ENCODE measurements at regions not wholly inside any gene's neighbourhood (a gene's known extent, or its start where the extent isn't known, plus 50 kb on each side); places are given as distances from the start of the nearest gene placed in this dataset.

DNA sequence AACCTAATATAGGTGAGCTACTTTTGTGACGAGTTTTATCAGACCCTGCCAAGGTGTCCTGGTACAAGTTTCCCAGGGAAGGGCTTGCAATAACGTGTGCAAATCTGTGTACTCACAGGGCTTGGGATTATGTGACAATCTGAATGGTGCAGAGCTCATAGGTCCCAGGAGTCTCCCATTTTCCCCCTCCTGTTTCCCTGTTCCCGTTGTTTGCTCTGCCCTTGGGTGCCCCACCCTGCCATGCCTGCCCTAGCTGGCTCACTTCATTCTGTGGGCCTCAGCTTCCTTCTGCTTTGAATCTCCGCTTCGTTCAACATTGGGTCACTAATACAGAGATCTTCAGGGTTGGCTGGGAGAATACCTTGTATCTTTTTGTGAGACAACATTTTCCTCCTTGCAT lies 90.3 kb upstream of the HPF1 start:
- H2BK12ac ChIP-seq (ENCODE audit: low read depth, low read length): no peak overlapping the region
- POLR2A ChIA-PET (ENCODE audit: partially characterized antibody): no interaction called here
- H2AK5ac ChIP-seq (ENCODE audit: low read depth, low read length): no peak overlapping the region
- no peaks in the 10 kb centered on the region for H3K79me1 ChIP-seq (ENCODE audit: low read depth, low read length)
- no peak overlapping the region for H4K8ac ChIP-seq (ENCODE audit: extremely low read depth, insufficient read depth, low read length)
- H3K14ac ChIP-seq (ENCODE audit: insufficient read length): no peak overlapping the region
- H3K4me2 ChIP-seq (ENCODE audit: insufficient read depth in 1 of 2, low read depth in 2 of 2, low read length in 2 of 2): no peak overlapping the region
- H3K27ac ChIP-seq (ENCODE audit: low read depth, low read length): no peak overlapping the region
- H3K27me3 ChIP-seq (replicated peaks in 1 of 4; ENCODE audit: control insufficient read depth in 3 of 4, extremely low read depth in 1 of 4, insufficient read depth in 3 of 4, low read length in 3 of 4): no peaks in the 10 kb centered on the region
- WGBS, 2 experiments (ENCODE audit: extremely low coverage in 1 of 2, insufficient coverage in 1 of 2, insufficient read length in 1 of 2, insufficient replicate concordance in 2 of 2, low coverage in 1 of 2, low lambda C conversion rate in 2 of 2, missing lambda C conversion rate in 1 of 2): 60% methylated on average over 5 of the region's 5 CpGs; no CpG with 5 or more reads in 1 of the 2 experiments
- H2BK15ac ChIP-seq (ENCODE audit: low read length): no peak overlapping the region
- H3K4ac ChIP-seq (replicated peaks; ENCODE audit: insufficient read length, low read depth, low read length): no peak overlapping the region
- no peak overlapping the region for H2BK20ac ChIP-seq (ENCODE audit: low read length)
- H3K23ac ChIP-seq (ENCODE audit: insufficient read length): no peak overlapping the region
- no peak overlapping the region for H3K18ac ChIP-seq (ENCODE audit: extremely low read depth, low read length)
- no peak overlapping the region for H2AFZ ChIP-seq (ENCODE audit: low read length)
- no peak overlapping the region for H3K9ac ChIP-seq (replicated peaks in 1 of 4; ENCODE audit: extremely low read depth in 1 of 4, low read depth in 3 of 4, low read length in 3 of 4)
- H2BK120ac ChIP-seq (replicated peaks; ENCODE audit: low read depth, low read length): no peak overlapping the region
- H3K4me3 ChIP-seq (ENCODE audit: extremely low read depth in 1 of 4, insufficient read depth in 2 of 4, low read depth in 3 of 4, low read length in 4 of 4): no peak overlapping the region
- no peak overlapping the region for H4K91ac ChIP-seq (replicated peaks; ENCODE audit: insufficient read length, low read length)
- no peaks in the 10 kb centered on the region for H3K79me2 ChIP-seq (ENCODE audit: control insufficient read depth in 1 of 2, insufficient read depth in 2 of 2, low read length in 2 of 2)
- no peak overlapping the region for H2BK5ac ChIP-seq (ENCODE audit: low read depth, low read length)
- no peaks in the 10 kb centered on the region for H3K36me3 ChIP-seq (ENCODE audit: control insufficient read depth in 2 of 4, insufficient read depth in 4 of 4, low read length in 3 of 4)
- no peak for FAIRE-seq
- H4K5ac ChIP-seq (ENCODE audit: insufficient read length, low read depth, low read length): no peak overlapping the region
- CTCF ChIA-PET (ENCODE audit: partially characterized antibody): interaction anchor here (1.9 kb wide), 1 partner anchor 38 kb away, joined by 5 read pairs; no protein-coding TSS in a partner anchor
- H3K9me3 ChIP-seq (ENCODE audit: insufficient read depth in 2 of 2, low read depth in 1 of 2, low read length in 1 of 2): no peaks in the 10 kb centered on the region
- no peaks in the 10 kb centered on the region for H3K23me2 ChIP-seq (ENCODE audit: low read depth, low read length)
- no peak overlapping the region for H3K56ac ChIP-seq (replicated peaks; ENCODE audit: insufficient read length, low read depth, low read length)
- H3K4me1 ChIP-seq (replicated peaks in 1 of 4; ENCODE audit: control insufficient read depth in 3 of 4, insufficient read depth in 4 of 4, low read length in 3 of 4): no peaks in the 10 kb centered on the region
- H4K20me1 ChIP-seq (replicated peaks in 1 of 2; ENCODE audit: control insufficient read depth in 1 of 2, insufficient read depth in 2 of 2, low read length in 2 of 2): no peaks in the 10 kb centered on the region
- DNase-seq (ENCODE audit: low read depth in 1 of 2, low spot score in 2 of 2): no peak
- no peak for TF ChIP-seq JUND (IDR thresholded peaks at IDR 0.05; ENCODE audit: low read length)
- TF ChIP-seq NANOG (IDR thresholded peaks at IDR 0.05; ENCODE audit: insufficient read depth, low read depth, low read length, poor library complexity, severe bottlenecking): no peak
- TF ChIP-seq, protein P1, sequence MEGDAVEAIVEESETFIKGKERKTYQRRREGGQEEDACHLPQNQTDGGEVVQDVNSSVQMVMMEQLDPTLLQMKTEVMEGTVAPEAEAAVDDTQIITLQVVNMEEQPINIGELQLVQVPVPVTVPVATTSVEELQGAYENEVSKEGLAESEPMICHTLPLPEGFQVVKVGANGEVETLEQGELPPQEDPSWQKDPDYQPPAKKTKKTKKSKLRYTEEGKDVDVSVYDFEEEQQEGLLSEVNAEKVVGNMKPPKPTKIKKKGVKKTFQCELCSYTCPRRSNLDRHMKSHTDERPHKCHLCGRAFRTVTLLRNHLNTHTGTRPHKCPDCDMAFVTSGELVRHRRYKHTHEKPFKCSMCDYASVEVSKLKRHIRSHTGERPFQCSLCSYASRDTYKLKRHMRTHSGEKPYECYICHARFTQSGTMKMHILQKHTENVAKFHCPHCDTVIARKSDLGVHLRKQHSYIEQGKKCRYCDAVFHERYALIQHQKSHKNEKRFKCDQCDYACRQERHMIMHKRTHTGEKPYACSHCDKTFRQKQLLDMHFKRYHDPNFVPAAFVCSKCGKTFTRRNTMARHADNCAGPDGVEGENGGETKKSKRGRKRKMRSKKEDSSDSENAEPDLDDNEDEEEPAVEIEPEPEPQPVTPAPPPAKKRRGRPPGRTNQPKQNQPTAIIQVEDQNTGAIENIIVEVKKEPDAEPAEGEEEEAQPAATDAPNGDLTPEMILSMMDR (IDR thresholded peaks at IDR 0.05; ENCODE audit: control extremely low read depth in 1 of 3, insufficient read depth in 1 of 3, low read depth in 1 of 3, low read length in 3 of 3): no peak
- TF ChIP-seq, protein P2, sequence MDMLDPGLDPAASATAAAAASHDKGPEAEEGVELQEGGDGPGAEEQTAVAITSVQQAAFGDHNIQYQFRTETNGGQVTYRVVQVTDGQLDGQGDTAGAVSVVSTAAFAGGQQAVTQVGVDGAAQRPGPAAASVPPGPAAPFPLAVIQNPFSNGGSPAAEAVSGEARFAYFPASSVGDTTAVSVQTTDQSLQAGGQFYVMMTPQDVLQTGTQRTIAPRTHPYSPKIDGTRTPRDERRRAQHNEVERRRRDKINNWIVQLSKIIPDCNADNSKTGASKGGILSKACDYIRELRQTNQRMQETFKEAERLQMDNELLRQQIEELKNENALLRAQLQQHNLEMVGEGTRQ (IDR thresholded peaks at IDR 0.05; ENCODE audit: low read length): no peak
- no peak for TF ChIP-seq CEBPB (IDR thresholded peaks at IDR 0.05; ENCODE audit: low read depth, low read length)
- TF ChIP-seq CREB1 (IDR thresholded peaks at IDR 0.05): no peak
- TF ChIP-seq SAP30 (IDR thresholded peaks at IDR 0.05; ENCODE audit: insufficient read depth, insufficient replicate concordance, low read length): no peak
- TF ChIP-seq TBP (IDR thresholded peaks at IDR 0.05; ENCODE audit: low read depth, low read length): no peak
- no peak for TF ChIP-seq RFX5 (IDR thresholded peaks at IDR 0.05; ENCODE audit: borderline replicate concordance, low read depth, low read length)
- no peak for TF ChIP-seq ZNF274 (IDR thresholded peaks at IDR 0.05; ENCODE audit: borderline replicate concordance, extremely low read depth, low read length)
- TF ChIP-seq BRCA1 (IDR thresholded peaks at IDR 0.05; ENCODE audit: low read depth, low read length): no peak
- TF ChIP-seq CBX8 (IDR thresholded peaks at IDR 0.05; ENCODE audit: borderline replicate concordance, low read depth, low read length): no peak

All from H1 (cell line).